Gastrocnemius medialis (tissue), 4 donors: ENCODE measurements at regions not wholly inside any gene's neighbourhood (a gene's known extent, or its start where the extent isn't known, plus 50 kb on each side); places are given as distances from the start of the nearest gene placed in this dataset.

Experiments used
- ATAC-seq, 2 donors: fragments of 150-250 bp; one replicate each; pipeline ENCODE4 v1.9.1; 2016
- DNase-seq, 2 donors: peaks; one replicate each; pipeline ENCODE4 v3.0.0-alpha.2; 2019
- H3K27ac ChIP-seq, 4 donors: fragments of 200-600 bp; sonication (generic); 1 replicate in 1 of 4; 2 replicates in 3 of 4; pipeline ENCODE4 v1.5.1; 2016 to 2018; ENCODE audit warnings: mild to moderate bottlenecking in 2 of 4, moderate library complexity in 1 of 4
- H3K27me3 ChIP-seq, 3 donors: fragments of 200-600 bp; sonication (generic) in 2 of 3; 1 replicate in 1 of 3; 2 replicates in 2 of 3; pipeline versions ENCODE4 v1.5.1 to v1.6.0; 2016 to 2019; ENCODE audit warnings: mild to moderate bottlenecking in 1 of 3, moderate library complexity in 1 of 3
- H3K36me3 ChIP-seq, 2 donors: fragments of 200-600 bp; sonication (generic) in 1 of 2; one replicate each; pipeline ENCODE4 v1.5.1; 2017 to 2018
- H3K4me1 ChIP-seq, 2 donors: fragments of 200-600 bp; sonication (generic) in 1 of 2; one replicate each; pipeline ENCODE4 v1.5.1; 2016 to 2017; ENCODE audit warnings: mild to moderate bottlenecking in 2 of 2
- H3K4me3 ChIP-seq, 4 donors: fragments of 200-600 bp; sonication (generic) in 3 of 4; 1 replicate in 1 of 4; 2 replicates in 3 of 4; pipeline ENCODE4 v1.5.1; 2016 to 2019; ENCODE audit warnings: mild to moderate bottlenecking in 2 of 4
- H3K9me3 ChIP-seq, 3 donors: fragments of 200-600 bp; sonication (generic) in 2 of 3; 1 replicate in 1 of 3; 2 replicates in 2 of 3; pipeline ENCODE4 v1.5.1; 2016 to 2019
- CTCF ChIP-seq, 5 experiments: fragments of 450-650 bp in 3 of 5; fragments of 200-600 bp in 2 of 5; sonication (generic) in 2 of 5; IDR thresholded peaks in 4 of 5; conservative IDR thresholded peaks in 1 of 5; 1 replicate in 4 of 5; 2 replicates in 1 of 5; pipeline ENCODE4 v1.5.1; 2016 to 2019; ENCODE audit warnings: antibody characterized with exemption in 5 of 5, mild to moderate bottlenecking in 3 of 5, moderate library complexity in 3 of 5
- POLR2A ChIP-seq, 2 donors: fragments of 450-650 bp; IDR thresholded peaks; one replicate each; pipeline ENCODE4 v1.6.1; 2017; ENCODE audit warnings: antibody characterized with exemption in 2 of 2, mild to moderate bottlenecking in 2 of 2, moderate library complexity in 2 of 2
- in situ Hi-C, 4 donors: fragments of 200-750 bp; cut with MboI; loops; one replicate each; pipeline versions ENCODE4 v1.15.0 to v1.8.0; 2017; ENCODE audit warnings: low sequenced_read_pairs in 4 of 4
- intact Hi-C: fragments of 100-400 bp; cut with DNase I; formaldehyde crosslinking; loops from one replicate; pipeline ENCODE4 v1.15.1; 2023; ENCODE audit warnings: low total_unique reads

GRCh38 chr3:193955719-193956118, 180.2 kb upstream of the HES1 start:
- no peaks in the 10 kb centered on the region for H3K27me3 ChIP-seq
- no peak for ATAC-seq
- intact Hi-C loops = no loop called here

GRCh38 chr3:193959861-193960260, 176.1 kb upstream of the HES1 start:
- peaks cover 0 to 3% (median 0%) of the 10 kb centered on the region in 3 donors for H3K9me3 ChIP-seq
- in situ Hi-C loops (no loop called here), intact Hi-C loops (no loop called here)
- no peak for ATAC-seq
- no peaks in the 10 kb centered on the region for H3K36me3 ChIP-seq
- no peak for DNase-seq
- no peaks in the 10 kb centered on the region for H3K27me3 ChIP-seq
- H3K4me1 ChIP-seq = peaks cover 6 to 18% of the 10 kb centered on the region in 2 donors
- H3K27ac ChIP-seq = no peak overlapping the region
- TF ChIP-seq CTCF (IDR thresholded peaks at IDR 0.05 in 4 of 5, conservative IDR thresholded peaks at IDR 0.05 in 1 of 5) (no peak), POLR2A (IDR thresholded peaks at IDR 0.05) (no peak)
- H3K4me3 ChIP-seq = no peak overlapping the region

More at GRCh38 chr3:193955719-193956118, 180.2 kb upstream of the HES1 start:
- Histone ChIP-seq H3K27ac (no peak overlapping the region), H3K4me1 (no peaks in the 10 kb centered on the region), H3K4me3 (no peak overlapping the region), H3K9me3 (peaks cover 0 to 7% (median 0%) of the 10 kb centered on the region in 3 donors), H3K36me3 (no peaks in the 10 kb centered on the region)
- in situ Hi-C loops = no loop called here
- no peak for DNase-seq
- TF ChIP-seq POLR2A (IDR thresholded peaks at IDR 0.05) (no peak), CTCF (IDR thresholded peaks at IDR 0.05 in 4 of 5, conservative IDR thresholded peaks at IDR 0.05 in 1 of 5) (no peak)

DNA sequence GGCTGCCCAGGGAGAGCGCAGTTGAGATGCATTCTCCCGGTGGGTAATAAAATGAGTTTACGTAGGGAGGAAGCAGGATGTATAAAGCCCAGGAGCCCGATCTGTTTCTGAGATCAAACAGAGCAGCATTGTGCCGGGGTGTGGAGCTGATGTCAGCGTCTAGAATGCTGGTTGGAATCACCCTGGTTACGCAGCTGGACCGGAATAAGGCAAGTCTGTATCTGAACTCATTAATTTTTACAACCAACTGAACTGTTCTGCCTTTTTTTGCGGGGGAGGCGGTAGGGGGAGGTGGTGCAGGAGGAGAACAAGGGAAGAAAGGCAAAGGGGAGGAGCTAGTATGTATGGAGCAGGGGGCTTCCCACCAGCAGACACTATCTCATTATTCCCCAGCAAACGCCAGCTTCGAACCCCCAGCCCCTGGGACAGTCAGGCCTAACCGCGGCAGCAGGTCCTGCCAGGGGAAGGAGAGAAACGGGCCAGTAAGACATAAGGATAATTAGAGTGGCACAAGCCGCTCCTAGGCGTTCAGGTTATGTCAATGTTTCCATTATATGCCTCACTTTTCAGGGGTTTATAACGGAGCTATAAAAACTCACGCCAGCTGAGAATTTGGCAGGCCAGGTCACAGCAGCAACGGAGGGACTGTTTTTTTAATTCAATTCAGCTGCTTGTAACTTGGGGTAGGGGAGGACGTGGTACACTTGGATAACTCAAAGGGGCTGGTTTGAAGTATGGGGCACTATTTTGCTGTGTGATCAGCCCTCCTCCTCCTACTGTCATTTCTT, 175.3 kb upstream of the HES1 start:
- Histone ChIP-seq H3K4me1 (peaks cover 6 to 19% of the 10 kb centered on the region in 2 donors), H3K27me3 (no peaks in the 10 kb centered on the region), H3K36me3 (no peaks in the 10 kb centered on the region), H3K9me3 (no peaks in the 10 kb centered on the region), H3K27ac (no peak overlapping the region), H3K4me3 (no peak overlapping the region)
- ATAC-seq (no peak), DNase-seq (no peak)
- TF ChIP-seq POLR2A (IDR thresholded peaks at IDR 0.05) (no peak), CTCF (IDR thresholded peaks at IDR 0.05 in 4 of 5, conservative IDR thresholded peaks at IDR 0.05 in 1 of 5) (no peak)
- intact Hi-C loops (no loop called here), in situ Hi-C loops (no loop called here)

GRCh38 chr3:193962986-193963685, 172.8 kb upstream of the HES1 start:
- no peak overlapping the region for H3K4me3 ChIP-seq
- no peak for TF ChIP-seq POLR2A (IDR thresholded peaks at IDR 0.05)
- no peak for TF ChIP-seq CTCF (IDR thresholded peaks at IDR 0.05 in 4 of 5, conservative IDR thresholded peaks at IDR 0.05 in 1 of 5)
- no peak overlapping the region for H3K27ac ChIP-seq
- H3K36me3 ChIP-seq = no peaks in the 10 kb centered on the region
- intact Hi-C loops = no loop called here
- ATAC-seq (no peak), DNase-seq (no peak)
- in situ Hi-C loops = no loop called here
- no peaks in the 10 kb centered on the region for H3K9me3 ChIP-seq
- peaks cover 6 to 19% of the 10 kb centered on the region in 2 donors for H3K4me1 ChIP-seq
- no peaks in the 10 kb centered on the region for H3K27me3 ChIP-seq
